ENCODE measurements at regions not wholly inside any gene's neighbourhood (a gene's known extent, or its start where the extent isn't known, plus 50 kb on each side); places are given as distances from the start of the nearest gene placed in this dataset.

- no peak for DNase-seq (ENCODE audit: low spot score)
- no peak overlapping the region for H2AFZ ChIP-seq (ENCODE audit: low read length)
- BruUV-seq (replicated peaks) = no TSS peak
- no peaks in the 10 kb centered on the region for H3K79me2 ChIP-seq (ENCODE audit: insufficient read depth, low read length)
- TF ChIP-seq ZNF549 (CRISPR knock-in tag; IDR thresholded peaks at IDR 0.05) (no peak), CENPT (CRISPR knock-in tag; IDR thresholded peaks at IDR 0.05; ENCODE audit: low read depth) (no peak), SETDB1 (CRISPR knock-in tag; IDR thresholded peaks at IDR 0.05; ENCODE audit: borderline replicate concordance) (no peak), ARID3A (IDR thresholded peaks at IDR 0.05; ENCODE audit: low read depth, low read length) (no peak), ZNF441 (CRISPR knock-in tag; IDR thresholded peaks at IDR 0.05; ENCODE audit: borderline replicate concordance) (no peak), BCL3 (CRISPR knock-in tag; IDR thresholded peaks at IDR 0.05) (no peak), ZNF30 (CRISPR knock-in tag; IDR thresholded peaks at IDR 0.05) (no peak), ZNF747 (CRISPR knock-in tag; IDR thresholded peaks at IDR 0.05; ENCODE audit: borderline replicate concordance) (no peak), YEATS2 (CRISPR knock-in tag; IDR thresholded peaks at IDR 0.05; ENCODE audit: borderline replicate concordance) (no peak), FIP1L1 (IDR thresholded peaks at IDR 0.05; ENCODE audit: borderline replicate concordance, insufficient read depth, low read depth, low read length) (no peak), LRRFIP1 (CRISPR knock-in tag; conservative IDR thresholded peaks at IDR 0.05) (no peak), ZNF18 (CRISPR knock-in tag; IDR thresholded peaks at IDR 0.05; ENCODE audit: insufficient replicate concordance) (no peak), RXRA (CRISPR knock-in tag; IDR thresholded peaks at IDR 0.05) (no peak), TOPORS (CRISPR knock-in tag; IDR thresholded peaks at IDR 0.05) (no peak)
- H3K4me1 ChIP-seq (ENCODE audit: insufficient read depth, low read length) = no peaks in the 10 kb centered on the region
- WGBS (ENCODE audit: low lambda C conversion rate) = 100% methylated on average over 1 of the region's 1 CpG
- FAIRE-seq = no peak
- no peak overlapping the region for H3K4me3 ChIP-seq (replicated peaks in 1 of 3; ENCODE audit: insufficient read depth in 1 of 3, low read depth in 2 of 3, low read length in 3 of 3)
- CTCF ChIA-PET (ENCODE audit: low intra/inter-chr PET ratio, low total read pairs) = no interaction called here
- no peak for ATAC-seq
- H3K9ac ChIP-seq (ENCODE audit: insufficient read depth, low read depth, low read length) = no peak overlapping the region
- in situ Hi-C loops (cut with HindIII; ENCODE audit: extremely low pct_ligation_motif_present, low pct_unique_long_range_greater_than_20kb) = no loop called here
- intact Hi-C loops (cut with micrococcal nuclease; ENCODE audit: unreplicated experiment) = no loop called here
- no peaks in the 10 kb centered on the region for H4K20me1 ChIP-seq (ENCODE audit: insufficient read depth, low read length)
- no peaks in the 10 kb centered on the region for H3K27me3 ChIP-seq (ENCODE audit: control insufficient read depth in 1 of 2, insufficient read depth in 2 of 2, low read length in 2 of 2)
- POLR2A ChIA-PET = no interaction called here
- H3K4me2 ChIP-seq (ENCODE audit: low read depth, low read length) = no peak overlapping the region
- H3K27ac ChIP-seq (ENCODE audit: extremely low read length, insufficient read depth, low read length) = no peak overlapping the region
- H3K36me3 ChIP-seq (replicated peaks in 1 of 2; ENCODE audit: control insufficient read depth in 1 of 2, insufficient read depth in 2 of 2, low read length in 2 of 2) = no peaks in the 10 kb centered on the region; a peak in 1 of 5 replicates
- no peaks in the 10 kb centered on the region for H3K9me3 ChIP-seq (ENCODE audit: low read length)
Observed at GRCh38 chrX:45778616-45779015, 577.9 kb upstream of the DIPK2B start.
